Subcutaneous abdominal adipose tissue (tissue), 5 donors: ENCODE measurements at regions not wholly inside any gene's neighbourhood (a gene's known extent, or its start where the extent isn't known, plus 50 kb on each side); places are given as distances from the start of the nearest gene placed in this dataset.

Experiments used
- H3K27ac ChIP-seq: one replicate; pipeline ENCODE4 v1.7.0; 2013; ENCODE audit warnings: low read depth, mild to moderate bottlenecking, inconsistent platforms, low read length, moderate library complexity
- H3K27me3 ChIP-seq, 5 donors: one replicate each; pipeline ENCODE4 v1.7.0; 2013; ENCODE audit warnings: low read length in 5 of 5, inconsistent platforms in 1 of 5; ENCODE audit not compliant: control insufficient read depth in 5 of 5, insufficient read depth in 4 of 5
- H3K36me3 ChIP-seq, 5 donors: one replicate each; pipeline ENCODE4 v1.7.0; 2013; ENCODE audit warnings: low read length in 5 of 5; ENCODE audit not compliant: control insufficient read depth in 5 of 5, insufficient read depth in 5 of 5
- H3K4me1 ChIP-seq, 5 donors: one replicate each; pipeline ENCODE4 v1.7.0; 2013; ENCODE audit warnings: low read length in 5 of 5, mild to moderate bottlenecking in 3 of 5, moderate library complexity in 1 of 5; ENCODE audit not compliant: control insufficient read depth in 5 of 5, insufficient read depth in 5 of 5
- H3K4me3 ChIP-seq, 5 donors: one replicate each; pipeline ENCODE4 v1.7.0; 2013; ENCODE audit warnings: low read length in 5 of 5, low read depth in 1 of 5
- H3K9ac ChIP-seq, 5 donors: one replicate each; pipeline ENCODE4 v1.7.0; 2013; ENCODE audit warnings: low read length in 5 of 5, mild to moderate bottlenecking in 4 of 5, moderate library complexity in 3 of 5
- H3K9me3 ChIP-seq, 5 donors: one replicate each; pipeline ENCODE4 v1.7.0; 2013; ENCODE audit warnings: low read length in 5 of 5; ENCODE audit not compliant: control insufficient read depth in 5 of 5
- donor health status: healthy.
- donor health status: healthy.
- donor health status: healthy.
- donor health status: healthy.
- donor health status: healthy.

DNA sequence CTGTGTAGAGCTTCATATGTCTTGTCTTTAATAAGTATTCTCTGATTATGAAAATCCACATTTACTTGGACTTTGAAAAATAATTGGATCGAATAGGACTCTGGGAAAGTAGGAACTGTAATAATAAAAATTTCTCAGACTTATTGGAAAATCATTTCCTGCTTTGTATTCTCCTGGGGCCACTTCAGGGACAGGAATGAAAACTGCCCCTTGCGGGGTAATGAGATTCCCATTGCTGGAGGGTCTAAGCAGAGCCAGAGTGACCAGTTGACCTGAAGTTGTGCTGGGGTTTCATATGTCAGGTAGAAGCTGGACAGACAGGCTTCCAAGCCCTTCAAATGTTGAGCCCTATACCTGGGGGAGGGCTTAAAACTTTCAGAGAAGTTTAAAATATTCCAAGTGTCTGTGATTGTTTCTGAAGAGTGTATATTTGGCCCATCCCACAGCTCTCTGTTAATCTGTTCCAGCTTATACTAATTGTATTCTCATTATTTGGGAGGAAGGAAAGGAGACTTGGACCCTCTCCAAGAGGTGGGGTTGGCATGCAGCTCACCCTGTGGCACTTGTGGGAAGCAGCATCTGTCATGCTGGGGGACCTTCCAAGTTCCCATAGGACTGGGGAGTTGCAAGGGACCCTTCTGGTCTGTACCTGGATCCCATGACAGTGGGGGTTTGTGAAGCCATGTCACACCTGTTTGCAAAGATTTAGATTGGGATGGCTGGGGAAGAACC is 268.7 kb upstream of the ATP5MC3 start:
- H3K27ac ChIP-seq, result no peak overlapping the region
- no peaks in the 10 kb centered on the region for H3K27me3 ChIP-seq
- peaks cover 0 to 16% (median 0%) of the 10 kb centered on the region in 5 donors for H3K4me1 ChIP-seq
- H3K4me3 ChIP-seq, result no peak overlapping the region
- H3K9ac ChIP-seq, result no peak overlapping the region
- H3K36me3 ChIP-seq, result no peaks in the 10 kb centered on the region
- H3K9me3 ChIP-seq, result no peaks in the 10 kb centered on the region

DNA sequence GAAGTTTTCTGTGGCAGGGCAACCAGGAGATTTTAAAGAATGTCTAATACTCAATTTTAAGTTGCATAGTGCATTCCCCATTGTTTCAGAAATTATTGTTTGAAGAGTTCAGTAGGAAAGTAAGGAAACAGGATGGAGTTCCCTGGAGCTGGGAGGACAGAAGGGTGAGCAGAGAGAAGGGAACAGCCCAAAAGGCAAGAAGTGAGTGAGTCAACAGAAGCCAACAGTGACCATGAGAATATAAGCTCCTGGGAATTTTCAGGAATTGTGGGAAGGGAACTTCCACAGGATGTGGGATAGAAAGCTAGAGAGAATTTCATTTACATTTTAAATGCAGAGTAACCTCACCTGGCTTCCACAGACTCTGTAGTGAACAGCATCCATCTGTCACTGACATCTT is 268.1 kb upstream of the ATP5MC3 start:
- peaks cover 0 to 16% (median 0%) of the 10 kb centered on the region in 5 donors for H3K4me1 ChIP-seq
- no peaks in the 10 kb centered on the region for H3K9me3 ChIP-seq
- no peak overlapping the region for H3K9ac ChIP-seq
- H3K4me3 ChIP-seq, result no peak overlapping the region
- H3K27me3 ChIP-seq, result no peaks in the 10 kb centered on the region
- H3K36me3 ChIP-seq, result no peaks in the 10 kb centered on the region
- H3K27ac ChIP-seq, result no peak overlapping the region

GRCh38 chr2:175446201-175446600 is 264.7 kb upstream of the ATP5MC3 start:
- Histone ChIP-seq H3K36me3 (no peaks in the 10 kb centered on the region), H3K4me1 (peaks cover 0 to 16% (median 0%) of the 10 kb centered on the region in 5 donors), H3K9me3 (no peaks in the 10 kb centered on the region), H3K27ac (no peak overlapping the region), H3K27me3 (no peaks in the 10 kb centered on the region), H3K9ac (no peak overlapping the region), H3K4me3 (no peak overlapping the region)

DNA sequence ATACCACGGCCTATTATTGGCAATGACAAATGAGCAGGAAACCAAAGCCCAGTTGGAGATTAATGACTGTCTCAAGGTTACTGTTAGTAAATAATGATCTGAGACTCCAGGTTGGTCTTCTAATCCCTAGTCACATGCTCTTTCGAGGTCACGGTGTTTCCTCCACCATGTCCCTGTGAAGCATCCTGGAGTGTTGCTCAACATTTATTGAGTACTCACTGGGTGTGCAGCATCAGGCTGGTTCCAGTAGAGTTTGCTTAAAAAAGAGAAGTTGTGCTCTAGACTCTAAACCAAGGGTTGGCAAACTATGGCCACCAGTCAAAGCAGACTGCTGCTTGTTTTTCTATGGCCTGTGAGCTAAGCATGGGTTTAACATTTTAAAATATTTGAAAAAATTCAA is 263.8 kb upstream of the ATP5MC3 start:
- no peak overlapping the region for H3K27ac ChIP-seq
- no peaks in the 10 kb centered on the region for H3K36me3 ChIP-seq
- H3K4me3 ChIP-seq, result no peak overlapping the region
- H3K9me3 ChIP-seq, result no peaks in the 10 kb centered on the region
- no peak overlapping the region for H3K9ac ChIP-seq
- no peaks in the 10 kb centered on the region for H3K27me3 ChIP-seq
- peaks cover 0 to 12% (median 0%) of the 10 kb centered on the region in 5 donors for H3K4me1 ChIP-seq

DNA sequence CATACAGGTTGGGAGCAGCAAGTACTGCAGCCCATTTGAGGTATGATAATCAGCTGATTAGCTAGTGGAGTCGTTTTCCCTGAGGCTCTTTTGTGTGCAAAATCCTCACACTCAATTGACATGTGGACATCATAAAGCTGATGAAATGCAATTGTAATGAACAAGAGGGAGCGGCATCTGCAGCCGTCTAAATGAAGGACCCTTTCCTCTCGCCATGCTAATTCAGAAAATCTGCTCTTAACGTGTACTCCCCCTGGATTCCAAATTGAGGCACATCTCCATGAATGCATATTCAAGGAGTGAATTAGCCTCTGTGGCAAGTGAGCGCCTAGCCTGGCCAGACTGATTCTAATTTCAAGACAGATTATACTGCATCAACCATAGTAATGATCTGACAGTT is 260.9 kb upstream of the ATP5MC3 start:
- no peaks in the 10 kb centered on the region for H3K9me3 ChIP-seq
- no peak overlapping the region for H3K4me3 ChIP-seq
- H3K27me3 ChIP-seq, result no peaks in the 10 kb centered on the region
- no peak overlapping the region for H3K9ac ChIP-seq
- no peak overlapping the region for H3K27ac ChIP-seq
- H3K4me1 ChIP-seq, result no peaks in the 10 kb centered on the region
- no peaks in the 10 kb centered on the region for H3K36me3 ChIP-seq

GRCh38 chr2:175441181-175441761 is 259.8 kb upstream of the ATP5MC3 start:
- Histone ChIP-seq H3K4me3 (no peak overlapping the region), H3K9ac (no peak overlapping the region), H3K27me3 (no peaks in the 10 kb centered on the region), H3K4me1 (no peaks in the 10 kb centered on the region), H3K27ac (no peak overlapping the region), H3K36me3 (no peaks in the 10 kb centered on the region), H3K9me3 (no peaks in the 10 kb centered on the region)

- Histone ChIP-seq H3K4me1 (no peaks in the 10 kb centered on the region), H3K4me3 (no peak overlapping the region), H3K9me3 (no peaks in the 10 kb centered on the region), H3K27me3 (no peaks in the 10 kb centered on the region), H3K36me3 (no peaks in the 10 kb centered on the region), H3K9ac (no peak overlapping the region), H3K27ac (no peak overlapping the region)
Observed at GRCh38 chr2:175439416-175439815, 257.9 kb upstream of the ATP5MC3 start.

DNA sequence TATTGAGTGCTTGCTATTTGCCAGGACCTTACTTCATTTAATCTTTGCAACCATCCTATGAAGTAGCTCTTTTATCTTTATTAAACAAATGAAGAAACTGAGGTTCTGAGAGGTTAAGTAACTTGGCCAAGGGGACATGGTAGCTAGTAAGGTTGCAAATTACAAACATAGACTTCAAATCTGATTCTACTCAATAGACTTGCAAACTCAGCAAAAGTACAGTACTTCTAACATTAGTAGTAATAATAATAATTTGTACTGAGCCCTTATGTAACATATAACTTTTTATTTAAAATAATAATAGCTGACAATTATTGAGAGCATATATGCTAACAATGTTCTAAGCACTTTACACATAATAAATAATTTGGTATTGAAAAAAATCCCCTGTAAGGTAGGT is 255.7 kb upstream of the ATP5MC3 start:
- H3K4me1 ChIP-seq, result peaks cover 0 to under 1% (median 0%) of the 10 kb centered on the region in 5 donors
- H3K9ac ChIP-seq, result no peak overlapping the region
- H3K4me3 ChIP-seq, result no peak overlapping the region
- H3K27me3 ChIP-seq, result no peaks in the 10 kb centered on the region
- H3K36me3 ChIP-seq, result no peaks in the 10 kb centered on the region
- H3K27ac ChIP-seq, result no peak overlapping the region
- no peaks in the 10 kb centered on the region for H3K9me3 ChIP-seq

DNA sequence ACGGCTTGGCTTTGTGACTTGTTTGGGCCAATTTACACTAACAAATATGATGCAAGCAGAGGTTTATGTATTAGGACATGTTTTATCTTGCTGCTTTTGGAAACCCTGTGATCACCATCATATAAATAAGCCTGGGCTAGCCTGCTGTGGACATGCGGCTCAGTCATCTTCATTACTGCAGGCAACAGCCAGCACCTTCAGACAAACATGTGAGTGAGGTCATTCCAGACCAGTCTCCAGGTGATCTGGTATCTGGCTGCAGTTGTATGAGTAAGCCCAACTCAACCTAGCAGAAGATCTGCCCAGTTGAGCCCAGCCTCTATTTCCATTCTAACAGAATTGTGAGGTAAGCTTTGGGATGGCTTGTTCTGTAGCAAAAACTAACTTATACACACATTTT is 254.6 kb upstream of the ATP5MC3 start:
- no peaks in the 10 kb centered on the region for H3K36me3 ChIP-seq
- no peaks in the 10 kb centered on the region for H3K9me3 ChIP-seq
- no peaks in the 10 kb centered on the region for H3K27me3 ChIP-seq
- H3K9ac ChIP-seq, result no peak overlapping the region
- H3K4me1 ChIP-seq, result peaks cover 0 to 8% (median 0%) of the 10 kb centered on the region in 5 donors
- no peak overlapping the region for H3K27ac ChIP-seq
- H3K4me3 ChIP-seq, result no peak overlapping the region

- H3K9ac ChIP-seq, result no peak overlapping the region
- peaks cover 0 to 8% (median 0%) of the 10 kb centered on the region in 5 donors for H3K4me1 ChIP-seq
- peaks cover 0 to 3% (median 0%) of the 10 kb centered on the region in 5 donors for H3K9me3 ChIP-seq
- H3K27ac ChIP-seq, result no peak overlapping the region
- no peak overlapping the region for H3K4me3 ChIP-seq
- no peaks in the 10 kb centered on the region for H3K27me3 ChIP-seq
- no peaks in the 10 kb centered on the region for H3K36me3 ChIP-seq
Observed at GRCh38 chr2:175435012-175435411, 253.5 kb upstream of the ATP5MC3 start.
